Liver (tissue), 7 donors: ENCODE measurements at regions not wholly inside any gene's neighbourhood (a gene's known extent, or its start where the extent isn't known, plus 50 kb on each side); places are given as distances from the start of the nearest gene placed in this dataset.

Experiments
- DNase-seq: peaks from one replicate; pipeline ENCODE4 v3.0.0-alpha.2; 2017; ENCODE audit warnings: low spot score
- H3K27ac ChIP-seq, 2 donors: one replicate each; pipeline ENCODE4 v1.7.0; 2013; ENCODE audit warnings: inconsistent platforms in 2 of 2, low read length in 2 of 2, control low read depth in 1 of 2, low read depth in 1 of 2, mild to moderate bottlenecking in 1 of 2
- H3K27me3 ChIP-seq, 4 donors: one replicate each; pipeline versions ENCODE4 v1.6.1 to v1.7.0; 2013; ENCODE audit warnings: low read length in 3 of 4, inconsistent platforms in 1 of 4, mild to moderate bottlenecking in 1 of 4, moderate library complexity in 1 of 4; ENCODE audit not compliant: control insufficient read depth in 4 of 4, insufficient read depth in 4 of 4
- H3K36me3 ChIP-seq, 4 donors: one replicate each; pipeline versions ENCODE4 v1.6.1 to v1.7.0; 2013; ENCODE audit warnings: low read length in 3 of 4, mild to moderate bottlenecking in 3 of 4, low read depth in 1 of 4, moderate library complexity in 1 of 4; ENCODE audit not compliant: control insufficient read depth in 4 of 4, insufficient read depth in 3 of 4
- H3K4me1 ChIP-seq, 4 donors: one replicate each; pipeline versions ENCODE4 v1.6.1 to v1.7.0; 2013; ENCODE audit warnings: low read length in 3 of 4, mild to moderate bottlenecking in 3 of 4, moderate library complexity in 1 of 4; ENCODE audit not compliant: control insufficient read depth in 4 of 4, insufficient read depth in 4 of 4
- H3K4me3 ChIP-seq, 3 donors: one replicate each; pipeline versions ENCODE4 v1.6.1 to v1.7.0; 2013; ENCODE audit warnings: low read length in 3 of 3, control low read depth in 1 of 3, low read depth in 1 of 3, mild to moderate bottlenecking in 1 of 3
- H3K9ac ChIP-seq, 2 donors: one replicate each; pipeline ENCODE4 v1.7.0; 2013; ENCODE audit warnings: low read length in 2 of 2, mild to moderate bottlenecking in 2 of 2, moderate library complexity in 2 of 2, control low read depth in 1 of 2, low read depth in 1 of 2
- H3K9me3 ChIP-seq, 4 donors: one replicate each; pipeline versions ENCODE4 v1.6.1 to v1.7.0; 2013; ENCODE audit warnings: low read length in 3 of 4; ENCODE audit not compliant: control insufficient read depth in 4 of 4
- EGR1 ChIP-seq, 2 donors: IDR thresholded peaks; 2 replicates each; pipeline ENCODE4 v1.6.1; 2016 to 2018; ENCODE audit warnings: antibody characterized with exemption in 2 of 2, low read depth in 2 of 2
- FOXA1 ChIP-seq: IDR thresholded peaks from 2 replicates; pipeline ENCODE4 v1.6.1; 2016; ENCODE audit warnings: antibody characterized with exemption
- HNF4A ChIP-seq, 2 donors: conservative IDR thresholded peaks; 2 replicates each; pipeline ENCODE4 v1.6.1; 2016; ENCODE audit warnings: antibody characterized with exemption in 2 of 2, mild to moderate bottlenecking in 2 of 2
- HNF4G ChIP-seq: IDR thresholded peaks from 2 replicates; pipeline ENCODE4 v1.6.1; 2016; ENCODE audit warnings: antibody characterized with exemption
- JUND ChIP-seq, 2 donors: IDR thresholded peaks; 2 replicates each; pipeline ENCODE4 v1.6.1; 2016; ENCODE audit warnings: antibody characterized with exemption in 2 of 2
- NR2F2 ChIP-seq: IDR thresholded peaks from 2 replicates; pipeline ENCODE4 v1.6.1; 2016; ENCODE audit warnings: antibody characterized with exemption
- RAD21 ChIP-seq, 2 donors: IDR thresholded peaks; 2 replicates each; pipeline ENCODE4 v1.6.1; 2016; ENCODE audit warnings: antibody characterized with exemption in 2 of 2, mild to moderate bottlenecking in 2 of 2
- SP1 ChIP-seq: IDR thresholded peaks from 2 replicates; pipeline ENCODE4 v1.6.1; 2018; ENCODE audit warnings: antibody characterized with exemption, mild to moderate bottlenecking
- TAF1 ChIP-seq: conservative IDR thresholded peaks from 2 replicates; pipeline ENCODE4 v1.6.1; 2016; ENCODE audit warnings: antibody characterized with exemption, mild to moderate bottlenecking
- YY1 ChIP-seq: IDR thresholded peaks from 2 replicates; pipeline ENCODE4 v1.6.1; 2016; ENCODE audit warnings: antibody characterized with exemption, mild to moderate bottlenecking
- WGBS: extraction: QIAGEN DNeasy Blood & Tissue Kit; methylation state at CpG from one replicate; pipeline ENCODE4 v1.1.7; 2013; 5-methylcytosine and 5-hydroxymethylcytosine counted together
- TF ChIP-seq, protein P1 (sequence below): IDR thresholded peaks from 2 replicates; pipeline ENCODE4 v1.6.1; 2016; ENCODE audit warnings: antibody characterized with exemption
- TF ChIP-seq, protein P2 (sequence below): IDR thresholded peaks from 2 replicates; pipeline ENCODE4 v1.6.1; 2016; ENCODE audit warnings: antibody characterized with exemption, mild to moderate bottlenecking
- donor health status: healthy.
- donor health status: healthy.
- donor health status: healthy.
- donor health status: healthy.

DNA sequence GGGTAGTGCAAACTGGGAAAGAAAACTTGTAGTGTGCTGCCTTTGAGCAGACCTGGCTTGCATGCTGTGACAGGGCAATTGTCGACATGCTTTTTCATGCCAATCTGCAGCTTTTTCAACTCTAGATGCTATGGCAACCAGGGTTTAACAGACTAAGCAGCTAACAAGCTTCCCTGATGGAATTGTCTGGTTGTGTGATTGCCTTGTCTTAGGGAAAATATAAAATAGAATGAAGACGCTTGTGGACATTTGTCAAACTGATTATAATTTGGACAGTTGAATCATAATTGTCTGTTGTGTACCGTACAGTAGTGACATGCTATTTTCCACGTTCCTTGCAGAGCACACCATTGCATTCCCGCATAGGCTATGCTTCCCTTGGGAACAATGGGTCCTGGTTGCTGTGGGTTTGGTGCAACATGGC, 113.0 kb downstream of the FOXG1 start:
- Histone ChIP-seq H3K4me1 (no peaks in the 10 kb centered on the region), H3K9ac (no peak overlapping the region), H3K27me3 (no peaks in the 10 kb centered on the region), H3K27ac (no peak overlapping the region), H3K4me3 (no peak overlapping the region), H3K36me3 (no peaks in the 10 kb centered on the region), H3K9me3 (no peaks in the 10 kb centered on the region)
- 71% methylated on average over 5 of the region's 5 CpGs for WGBS
- DNase-seq = no peak
- TF ChIP-seq SP1 (no peak), JUND (IDR thresholded peaks at IDR 0.05) (no peak), NR2F2 (no peak), RAD21 (IDR thresholded peaks at IDR 0.05) (no peak), HNF4G (no peak), EGR1 (IDR thresholded peaks at IDR 0.05; ENCODE audit: low read depth in 2 of 2) (no peak)
- TF ChIP-seq, protein P1, sequence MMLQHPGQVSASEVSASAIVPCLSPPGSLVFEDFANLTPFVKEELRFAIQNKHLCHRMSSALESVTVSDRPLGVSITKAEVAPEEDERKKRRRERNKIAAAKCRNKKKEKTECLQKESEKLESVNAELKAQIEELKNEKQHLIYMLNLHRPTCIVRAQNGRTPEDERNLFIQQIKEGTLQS = no peak

DNA sequence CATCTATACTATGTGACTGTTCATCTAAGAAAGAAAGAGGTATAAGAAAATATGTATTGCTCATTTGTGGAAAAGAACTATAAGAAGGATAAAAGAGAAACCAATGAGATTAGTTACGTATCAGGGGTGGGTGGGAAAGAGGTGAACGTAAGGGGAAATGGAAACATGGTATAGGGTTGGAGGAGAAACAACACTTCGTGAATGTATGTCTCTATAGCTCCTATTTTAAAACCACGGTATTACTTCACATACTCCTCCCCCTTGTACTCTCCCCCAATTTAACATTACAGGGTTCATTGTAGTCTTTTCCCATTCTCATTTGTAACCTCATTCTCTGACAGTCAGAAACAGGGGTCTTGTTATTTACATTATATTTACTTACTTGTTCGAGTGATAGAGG, 120.4 kb downstream of the FOXG1 start:
- 66% methylated on average over 5 of the region's 5 CpGs for WGBS
- DNase-seq = no peak

DNA sequence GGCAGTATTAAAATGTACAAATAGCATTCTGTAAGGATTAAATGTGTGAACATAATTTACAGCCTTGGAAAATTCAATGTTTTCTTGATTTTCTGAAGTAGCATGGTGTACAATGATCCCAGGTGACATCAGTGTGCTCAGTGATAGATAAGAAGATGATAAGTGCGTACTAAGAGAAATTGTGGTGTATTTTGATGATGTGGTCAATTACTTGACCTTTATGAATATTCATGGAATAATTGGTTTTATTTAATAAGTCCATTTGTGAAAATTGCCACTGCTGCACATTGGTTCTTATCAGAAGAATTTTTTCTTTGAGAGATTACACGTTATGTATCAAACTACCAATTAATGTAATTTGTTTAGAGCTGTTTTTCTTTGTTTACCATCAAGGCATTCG, 128.8 kb downstream of the FOXG1 start:
- no peak overlapping the region for H3K27ac ChIP-seq
- no peak for TF ChIP-seq SP1

More for the DNA sequence above, 120.4 kb downstream of the FOXG1 start:
- no peaks in the 10 kb centered on the region for H3K27me3 ChIP-seq
- no peaks in the 10 kb centered on the region for H3K36me3 ChIP-seq
- H3K4me1 ChIP-seq = no peaks in the 10 kb centered on the region
- no peak overlapping the region for H3K27ac ChIP-seq
- H3K9me3 ChIP-seq = no peaks in the 10 kb centered on the region
- TF ChIP-seq EGR1 (IDR thresholded peaks at IDR 0.05; ENCODE audit: low read depth in 2 of 2) (no peak), FOXA1 (no peak), NR2F2 (no peak), JUND (IDR thresholded peaks at IDR 0.05) (no peak), HNF4A (conservative IDR thresholded peaks at IDR 0.05) (no peak), TAF1 (no peak), HNF4G (no peak), YY1 (no peak)
- TF ChIP-seq, protein P2, sequence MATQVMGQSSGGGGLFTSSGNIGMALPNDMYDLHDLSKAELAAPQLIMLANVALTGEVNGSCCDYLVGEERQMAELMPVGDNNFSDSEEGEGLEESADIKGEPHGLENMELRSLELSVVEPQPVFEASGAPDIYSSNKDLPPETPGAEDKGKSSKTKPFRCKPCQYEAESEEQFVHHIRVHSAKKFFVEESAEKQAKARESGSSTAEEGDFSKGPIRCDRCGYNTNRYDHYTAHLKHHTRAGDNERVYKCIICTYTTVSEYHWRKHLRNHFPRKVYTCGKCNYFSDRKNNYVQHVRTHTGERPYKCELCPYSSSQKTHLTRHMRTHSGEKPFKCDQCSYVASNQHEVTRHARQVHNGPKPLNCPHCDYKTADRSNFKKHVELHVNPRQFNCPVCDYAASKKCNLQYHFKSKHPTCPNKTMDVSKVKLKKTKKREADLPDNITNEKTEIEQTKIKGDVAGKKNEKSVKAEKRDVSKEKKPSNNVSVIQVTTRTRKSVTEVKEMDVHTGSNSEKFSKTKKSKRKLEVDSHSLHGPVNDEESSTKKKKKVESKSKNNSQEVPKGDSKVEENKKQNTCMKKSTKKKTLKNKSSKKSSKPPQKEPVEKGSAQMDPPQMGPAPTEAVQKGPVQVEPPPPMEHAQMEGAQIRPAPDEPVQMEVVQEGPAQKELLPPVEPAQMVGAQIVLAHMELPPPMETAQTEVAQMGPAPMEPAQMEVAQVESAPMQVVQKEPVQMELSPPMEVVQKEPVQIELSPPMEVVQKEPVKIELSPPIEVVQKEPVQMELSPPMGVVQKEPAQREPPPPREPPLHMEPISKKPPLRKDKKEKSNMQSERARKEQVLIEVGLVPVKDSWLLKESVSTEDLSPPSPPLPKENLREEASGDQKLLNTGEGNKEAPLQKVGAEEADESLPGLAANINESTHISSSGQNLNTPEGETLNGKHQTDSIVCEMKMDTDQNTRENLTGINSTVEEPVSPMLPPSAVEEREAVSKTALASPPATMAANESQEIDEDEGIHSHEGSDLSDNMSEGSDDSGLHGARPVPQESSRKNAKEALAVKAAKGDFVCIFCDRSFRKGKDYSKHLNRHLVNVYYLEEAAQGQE = no peak
- TF ChIP-seq, protein P1 = no peak
- no peak overlapping the region for H3K9ac ChIP-seq
- no peak overlapping the region for H3K4me3 ChIP-seq

More for the DNA sequence above, 128.8 kb downstream of the FOXG1 start:
- no peaks in the 10 kb centered on the region for H3K9me3 ChIP-seq
- H3K36me3 ChIP-seq = no peaks in the 10 kb centered on the region
- H3K27me3 ChIP-seq = no peaks in the 10 kb centered on the region
- WGBS = 53% methylated on average over 3 of the region's 3 CpGs
- no peak overlapping the region for H3K4me3 ChIP-seq
- no peak overlapping the region for H3K9ac ChIP-seq
- DNase-seq = no peak
- no peaks in the 10 kb centered on the region for H3K4me1 ChIP-seq
